B cell (primary cell): ENCODE measurements at regions not wholly inside any gene's neighbourhood (a gene's known extent, or its start where the extent isn't known, plus 50 kb on each side); places are given as distances from the start of the nearest gene placed in this dataset.

Experiments used
- ATAC-seq: fragments of 200-7000 bp; cut with Tn5 transposase; one replicate; pipeline ENCODE4 v1.10.0; 2021; ENCODE audit warnings: low read depth, mild to moderate bottlenecking, moderate number of reproducible peaks, moderate library complexity
- CTCF ChIA-PET: fragments of 350-600 bp; sonication (Branson Sonifier 250); formaldehyde crosslinking; loops from one replicate; lab custom pipeline; 2021; ENCODE audit warnings: antibody characterized with exemption, inconsistent platforms; lab: Charles Lee
- POLR2A ChIA-PET: fragments of 350-600 bp; sonication (Branson Sonifier 250); formaldehyde crosslinking; loops from one replicate; lab custom pipeline; 2021; ENCODE audit warnings: antibody characterized with exemption; lab: Charles Lee
- DNase-seq: peaks from one replicate; pipeline ENCODE4 v3.0.0; 2013
- H2AFZ ChIP-seq: 2 replicates; pipeline ENCODE4 v1.6.1; 2012; ENCODE audit warnings: mild to moderate bottlenecking, low read depth, low read length; ENCODE audit not compliant: insufficient read depth, poor library complexity, severe bottlenecking
- H3K27ac ChIP-seq, 2 donors: 1 replicate in 1 of 2; 2 replicates in 1 of 2; pipeline ENCODE4 v1.5.1; 2012 to 2013; ENCODE audit warnings: low read length in 2 of 2, mild to moderate bottlenecking in 2 of 2, moderate library complexity in 1 of 2
- H3K27me3 ChIP-seq, 4 experiments: fragments of 200-600 bp in 1 of 4; sonication (generic) in 1 of 4; replicated peaks in 1 of 4; 1 replicate in 2 of 4; 2 replicates in 2 of 4; pipeline versions ENCODE4 v1.6.1 to v1.7.0; 2013 to 2016; ENCODE audit warnings: low read length in 3 of 4, mild to moderate bottlenecking in 2 of 4, mixed read lengths in 1 of 4, moderate library complexity in 1 of 4; ENCODE audit not compliant: insufficient read depth in 4 of 4, control insufficient read depth in 3 of 4; ENCODE audit errors: control extremely low read depth in 1 of 4
- H3K36me3 ChIP-seq, 2 experiments: replicated peaks in 1 of 2; 1 replicate in 1 of 2; 2 replicates in 1 of 2; pipeline versions ENCODE4 v1.6.1 to v1.7.1; 2013; ENCODE audit warnings: low read length in 1 of 2; ENCODE audit not compliant: insufficient read depth in 2 of 2, control insufficient read depth in 1 of 2; ENCODE audit errors: control extremely low read depth in 1 of 2, extremely low read depth in 1 of 2
- H3K4me1 ChIP-seq, 2 donors: fragments of 200-600 bp in 1 of 2; sonication (generic) in 1 of 2; 1 replicate in 1 of 2; 2 replicates in 1 of 2; pipeline versions ENCODE4 v1.5.1 to v1.6.1; 2013 to 2017; ENCODE audit warnings: low read length in 2 of 2; ENCODE audit not compliant: control insufficient read depth in 2 of 2, insufficient read depth in 2 of 2
- H3K4me2 ChIP-seq: replicated peaks from 2 replicates; pipeline ENCODE3; 2012; ENCODE audit warnings: mild to moderate bottlenecking, low read depth, low read length; ENCODE audit not compliant: poor library complexity, severe bottlenecking
- H3K4me3 ChIP-seq, 5 experiments: fragments of 200-600 bp in 1 of 5; sonication (generic) in 1 of 5; 1 replicate in 3 of 5; 2 replicates in 2 of 5; pipeline versions ENCODE4 v1.5.1 to v1.7.0; 2011 to 2016; ENCODE audit warnings: low read length in 4 of 5, mild to moderate bottlenecking in 4 of 5, low read depth in 2 of 5, control low read depth in 1 of 5, moderate library complexity in 1 of 5; ENCODE audit not compliant: insufficient read depth in 1 of 5; ENCODE audit errors: control extremely low read depth in 1 of 5, extremely low read depth in 1 of 5
- H3K79me2 ChIP-seq: fragments of 200-600 bp; sonication (generic); one replicate; pipeline ENCODE4 v1.6.0; 2016; ENCODE audit warnings: low read length; ENCODE audit not compliant: control insufficient read depth, insufficient read depth
- H3K9ac ChIP-seq: fragments of 200-600 bp; sonication (generic); 2 replicates; pipeline ENCODE4 v1.6.1; 2017; ENCODE audit warnings: mild to moderate bottlenecking, low read length, moderate library complexity
- H3K9me3 ChIP-seq, 3 donors: one replicate each; pipeline versions ENCODE4 v1.6.1 to v1.7.1; 2013; ENCODE audit warnings: low read length in 2 of 3; ENCODE audit not compliant: control insufficient read depth in 2 of 3, insufficient read depth in 1 of 3; ENCODE audit errors: control extremely low read depth in 1 of 3
- H4K20me1 ChIP-seq: 2 replicates; pipeline ENCODE4 v1.6.0; 2012; ENCODE audit warnings: mild to moderate bottlenecking, low read length; ENCODE audit not compliant: insufficient read depth, control insufficient read depth, poor library complexity, severe bottlenecking
- H3K27ac Mint-ChIP-seq: one replicate; pipeline ENCODE4 v1.8.0; 2021; ENCODE audit warnings: mixed read lengths
- H3K27me3 Mint-ChIP-seq: one replicate; pipeline ENCODE4 v1.8.0; 2021; ENCODE audit warnings: mixed read lengths
- H3K4me1 Mint-ChIP-seq: one replicate; pipeline ENCODE4 v1.8.0; 2021; ENCODE audit warnings: mixed read lengths
- H3K4me3 Mint-ChIP-seq: one replicate; pipeline ENCODE4 v1.8.0; 2021; ENCODE audit warnings: mixed read lengths
- H3K9me3 Mint-ChIP-seq: one replicate; pipeline ENCODE4 v1.8.0; 2022; ENCODE audit warnings: mixed read lengths; ENCODE audit not compliant: insufficient read depth
- CTCF ChIP-seq: fragments of 200-600 bp; IDR thresholded peaks from one replicate; pipeline ENCODE4 v1.8.0; 2022; ENCODE audit warnings: antibody characterized with exemption, mild to moderate bottlenecking
- EZH2 ChIP-seq: IDR thresholded peaks from 2 replicates; pipeline ENCODE4 v1.6.1; 2012; ENCODE audit warnings: borderline replicate concordance, low read depth, mild to moderate bottlenecking, moderate library complexity, low read length; ENCODE audit not compliant: insufficient read depth, poor library complexity, severe bottlenecking
- WGBS: methylation state at CpG from one replicate; pipeline ENCODE4 v1.1.5; 2013; ENCODE audit warnings: missing lambda C conversion rate; ENCODE audit not compliant: insufficient coverage; 5-methylcytosine and 5-hydroxymethylcytosine counted together
- intact Hi-C: fragments of 100-400 bp; cut with micrococcal nuclease; formaldehyde crosslinking; loops from one replicate; pipeline ENCODE4 v1.10.0; 2022

GRCh38 chr14:97267509-97267908 is 470.3 kb downstream of the VRK1 start:
- TF ChIP-seq CTCF (no peak), EZH2 (no peak)
- no peak overlapping the region for H3K4me3 ChIP-seq
- no peaks in the 10 kb centered on the region for H3K27me3 Mint-ChIP-seq
- no peak overlapping the region for H3K4me2 ChIP-seq
- H3K9ac ChIP-seq = no peak overlapping the region
- H3K4me1 ChIP-seq = no peaks in the 10 kb centered on the region
- no peaks in the 10 kb centered on the region for H3K79me2 ChIP-seq
- no peak overlapping the region for H3K4me3 Mint-ChIP-seq
- intact Hi-C loops = no loop called here
- H4K20me1 ChIP-seq = no peaks in the 10 kb centered on the region
- no peaks in the 10 kb centered on the region for H3K36me3 ChIP-seq
- no peaks in the 10 kb centered on the region for H3K4me1 Mint-ChIP-seq
- H3K9me3 Mint-ChIP-seq = no peaks in the 10 kb centered on the region
- no peak overlapping the region for H3K27ac ChIP-seq
- CTCF ChIA-PET = no interaction called here
- H3K27ac Mint-ChIP-seq = no peak overlapping the region
- no peaks in the 10 kb centered on the region for H3K9me3 ChIP-seq
- ATAC-seq = no peak
- no peak for DNase-seq
- no peaks in the 10 kb centered on the region for H3K27me3 ChIP-seq
- no peak overlapping the region for H2AFZ ChIP-seq
- POLR2A ChIA-PET = no interaction called here

DNA sequence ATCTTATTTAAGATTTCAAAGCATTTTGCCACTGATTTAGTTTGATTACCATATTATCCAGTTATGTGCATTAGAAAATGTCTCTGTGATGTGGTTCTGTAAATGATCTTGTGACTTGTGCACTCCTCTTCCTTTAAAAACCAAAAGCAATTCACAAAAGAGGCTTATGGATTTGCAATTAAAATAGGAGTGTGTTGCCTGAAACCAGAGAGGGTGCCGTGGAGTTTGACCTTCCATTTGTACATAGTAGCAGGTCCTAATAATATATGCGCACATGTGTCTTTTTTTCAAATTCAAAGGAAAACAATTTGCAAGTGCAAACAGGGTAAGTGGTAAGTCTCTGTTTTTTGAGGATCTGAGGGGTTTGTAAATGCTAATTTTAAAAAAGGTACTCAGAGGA is 470.9 kb downstream of the VRK1 start:
- Mint-ChIP-seq H3K4me3 (no peak overlapping the region), H3K27me3 (no peaks in the 10 kb centered on the region), H3K9me3 (no peaks in the 10 kb centered on the region), H3K4me1 (no peaks in the 10 kb centered on the region), H3K27ac (no peak overlapping the region)
- Histone ChIP-seq H3K9me3 (no peaks in the 10 kb centered on the region), H3K4me3 (no peak overlapping the region), H2AFZ (no peak overlapping the region), H3K9ac (no peak overlapping the region), H4K20me1 (no peaks in the 10 kb centered on the region), H3K27ac (no peak overlapping the region), H3K4me2 (no peak overlapping the region), H3K36me3 (no peaks in the 10 kb centered on the region), H3K27me3 (no peaks in the 10 kb centered on the region), H3K79me2 (no peaks in the 10 kb centered on the region), H3K4me1 (no peaks in the 10 kb centered on the region)
- intact Hi-C loops = no loop called here
- no CpG with 5 or more reads among the region's 2 CpGs for WGBS
- ATAC-seq (no peak), DNase-seq (no peak)
- CTCF ChIA-PET = no interaction called here
- POLR2A ChIA-PET = no interaction called here
- TF ChIP-seq CTCF (no peak), EZH2 (no peak)
